GM12878 (cell line): ENCODE measurements at regions not wholly inside any gene's neighbourhood (a gene's known extent, or its start where the extent isn't known, plus 50 kb on each side); places are given as distances from the start of the nearest gene placed in this dataset.

Experiments
- ATAC-seq: fragments of 200-7000 bp; cut with Tn5 transposase; 3 replicates; pipeline ENCODE4 v1.9.1; 2020; ENCODE audit warnings: mild to moderate bottlenecking, moderate library complexity
- BruUV-seq: library from RNA; stranded (reverse); fragments of 400-500 nt; replicated peaks from 2 replicates; lab custom pipeline; 2021; lab: Mats Ljungman, UMichigan
- CTCF ChIA-PET: fragments of 300-600 bp; sonication (Branson Sonifier 250); formaldehyde crosslinking; extraction: SDS; loops from one replicate; lab custom pipeline; 2021; ENCODE audit warnings: inconsistent platforms; lab: Yijun Ruan, JAX
- POLR2A ChIA-PET: fragments of 350-600 bp; formaldehyde crosslinking; extraction: SDS; loops from one replicate; lab custom pipeline; 2021; ENCODE audit warnings: inconsistent platforms; lab: Charles Lee
- RAD21 ChIA-PET: fragments of 300-600 bp; sonication (Branson Sonifier 250); formaldehyde crosslinking; loops from one replicate; lab custom pipeline; 2023; ENCODE audit warnings: antibody characterized with exemption; ENCODE audit not compliant: unreplicated experiment; lab: Charles Lee
- SMC1A ChIA-PET: fragments of 300-600 bp; sonication (Branson Sonifier 250); formaldehyde crosslinking; loops from one replicate; lab custom pipeline; 2023; ENCODE audit not compliant: unreplicated experiment, uncharacterized antibody; lab: Charles Lee
- DNase-seq: peaks from one replicate; pipeline ENCODE4 v3.0.0-alpha.2; 2011; ENCODE audit warnings: low read depth, low spot score
- FAIRE-seq: peaks from 3 replicates; lab custom pipeline; 2011; peaks lifted over from hg19 to GRCh38; lab: Jason Lieb, UNC
- H2AFZ ChIP-seq: 2 replicates; pipeline ENCODE4 v1.6.0; 2011; ENCODE audit warnings: low read depth, low read length, control low read depth; ENCODE audit not compliant: control insufficient read depth
- H3K27ac ChIP-seq: 2 replicates; pipeline ENCODE4 v1.5.1; 2011; ENCODE audit warnings: control low read depth; ENCODE audit not compliant: control insufficient read depth, insufficient read depth
- H3K27me3 ChIP-seq, 2 experiments: replicated peaks in 1 of 2; 2 replicates each; pipeline versions ENCODE4 v1.6.0 to v1.6.1; 2011; ENCODE audit warnings: low read length in 1 of 2; ENCODE audit not compliant: control insufficient read depth in 2 of 2, insufficient read depth in 2 of 2
- H3K36me3 ChIP-seq, 2 experiments: 2 replicates each; pipeline ENCODE4 v1.5.1; 2011; ENCODE audit warnings: low read length in 1 of 2; ENCODE audit not compliant: control insufficient read depth in 2 of 2, insufficient read depth in 2 of 2
- H3K4me1 ChIP-seq: 2 replicates; pipeline ENCODE4 v1.6.1; 2011; ENCODE audit warnings: mild to moderate bottlenecking, low read length, moderate library complexity, mixed read lengths; ENCODE audit not compliant: control insufficient read depth, insufficient read depth
- H3K4me2 ChIP-seq: 2 replicates; pipeline ENCODE4 v1.6.0; 2011; ENCODE audit warnings: control low read depth; ENCODE audit not compliant: control insufficient read depth, insufficient read depth
- H3K4me3 ChIP-seq: fragments of 200-600 bp; sonication (generic); 2 replicates; pipeline ENCODE4 v1.5.1; 2016
- H3K79me2 ChIP-seq: 2 replicates; pipeline ENCODE4 v1.6.0; 2011; ENCODE audit warnings: low read length; ENCODE audit not compliant: control insufficient read depth, insufficient read depth
- H3K9ac ChIP-seq: 2 replicates; pipeline ENCODE4 v1.8.0; 2011; ENCODE audit warnings: low read length, control low read depth, mixed read lengths; ENCODE audit not compliant: control insufficient read depth, insufficient read depth
- H3K9me3 ChIP-seq: replicated peaks from 3 replicates; pipeline ENCODE4 v1.5.1; 2011; ENCODE audit warnings: mild to moderate bottlenecking, low read length; ENCODE audit not compliant: control insufficient read depth, insufficient read depth
- H4K20me1 ChIP-seq: 2 replicates; pipeline ENCODE4 v1.6.0; 2011; ENCODE audit not compliant: control insufficient read depth, insufficient read depth
- ATF2 ChIP-seq: IDR thresholded peaks from 2 replicates; pipeline ENCODE4 v1.6.1; 2012; ENCODE audit warnings: low read length, inconsistent platforms
- BACH1 ChIP-seq: fragments of 450-650 bp; IDR thresholded peaks from 2 replicates; pipeline ENCODE4 v1.6.1; 2017; ENCODE audit warnings: mild to moderate bottlenecking, borderline replicate concordance
- BMI1 ChIP-seq: fragments of 450-650 bp; IDR thresholded peaks from 2 replicates; pipeline ENCODE4 v1.6.1; 2016; ENCODE audit warnings: mild to moderate bottlenecking, moderate library complexity, borderline replicate concordance
- E2F8 ChIP-seq: fragments of 450-650 bp; IDR thresholded peaks from 2 replicates; pipeline ENCODE4 v1.6.1; 2018; ENCODE audit warnings: mild to moderate bottlenecking, low read depth, moderate library complexity; ENCODE audit not compliant: partially characterized antibody
- NRF1 ChIP-seq: conservative IDR thresholded peaks from 2 replicates; pipeline ENCODE4 v1.6.1; 2011; ENCODE audit warnings: mild to moderate bottlenecking, low read depth, low read length, improper control_type of control experiment
- TCF3 ChIP-seq: IDR thresholded peaks from 2 replicates; pipeline ENCODE4 v1.6.1; 2012; ENCODE audit warnings: low read depth, mild to moderate bottlenecking, low read length, borderline replicate concordance; ENCODE audit not compliant: insufficient read depth
- in situ Hi-C: fragments of 300-500 bp; cut with MboI; formaldehyde crosslinking; loops from 9 replicates; pipeline ENCODE4 v1.14.3; 2018; ENCODE audit warnings: mixed read lengths
- intact Hi-C: fragments of 100-400 bp; cut with micrococcal nuclease; formaldehyde crosslinking; loops from one replicate; pipeline ENCODE4 v1.14.2; 2022; ENCODE audit not compliant: unreplicated experiment

GRCh38 chr11:106425819-106426218 lies 348.4 kb downstream of the AASDHPPT start (continued):
- TF ChIP-seq ATF2 (no peak), BACH1 (no peak), TCF3 (no peak), E2F8 (no peak)

- Histone ChIP-seq H3K4me1 (no peaks in the 10 kb centered on the region), H3K4me3 (no peak overlapping the region), H3K9me3 (no peaks in the 10 kb centered on the region), H3K36me3 (no peaks in the 10 kb centered on the region), H3K27me3 (no peaks in the 10 kb centered on the region; a peak in 1 of 4 replicates), H3K27ac (no peak overlapping the region), H4K20me1 (no peaks in the 10 kb centered on the region), H3K79me2 (no peaks in the 10 kb centered on the region), H3K4me2 (no peak overlapping the region)
- DNase-seq (no peak), FAIRE-seq (no peak), ATAC-seq (no peak)
- in situ Hi-C loops = no loop called here
- intact Hi-C loops = no loop called here
- RAD21 ChIA-PET = no interaction called here
- no TSS peak for BruUV-seq
- SMC1A ChIA-PET = no interaction called here
- no peak for TF ChIP-seq BMI1
- TF ChIP-seq NRF1 = no peak
- TF ChIP-seq, all 136 proteins: peak for 0
- Histone ChIP-seq H3K9ac (no peak overlapping the region), H2AFZ (no peak overlapping the region)
- POLR2A ChIA-PET = no interaction called here
- CTCF ChIA-PET = no interaction called here
Observed at GRCh38 chr11:106426696-106427095, 349.2 kb downstream of the AASDHPPT start.
